ENCODE measurements at regions not wholly inside any gene's neighbourhood (a gene's known extent, or its start where the extent isn't known, plus 50 kb on each side); places are given as distances from the start of the nearest gene placed in this dataset.

DNA sequence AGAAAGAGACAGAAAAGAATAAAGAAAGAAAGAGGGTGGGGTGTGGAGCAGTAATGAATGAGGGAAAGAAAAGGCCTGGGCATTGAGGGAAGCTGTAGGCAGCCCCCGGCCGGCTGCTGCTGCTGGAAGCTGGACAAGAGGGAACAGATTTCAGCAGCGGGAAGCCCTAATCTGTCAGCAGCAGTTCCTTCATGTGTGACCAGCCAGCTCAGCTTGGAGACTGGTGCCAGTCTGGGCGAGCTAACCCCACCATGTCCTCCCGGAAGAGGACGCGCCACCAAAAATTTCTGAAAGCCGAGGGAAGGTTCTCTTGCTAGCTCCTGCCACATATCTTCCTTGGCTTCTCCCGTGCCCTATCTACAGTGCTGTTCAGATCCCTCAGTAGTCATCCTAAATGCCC lies 236.8 kb downstream of the GRIN2B start:
- no peaks in the 10 kb centered on the region for H3K36me3 ChIP-seq (replicated peaks in 1 of 2; ENCODE audit: control insufficient read depth in 1 of 2, insufficient read depth in 2 of 2, low read length in 2 of 2)
- ATAC-seq, result no peak
- DNase-seq (ENCODE audit: low spot score), result no peak
- no peaks in the 10 kb centered on the region for H3K9me3 ChIP-seq (ENCODE audit: low read length)
- in situ Hi-C loops (cut with HindIII; ENCODE audit: extremely low pct_ligation_motif_present, low pct_unique_long_range_greater_than_20kb), result loop anchor here (5.0 to 25.0 kb wide), 2 partner anchors 193 to 423 kb away; no protein-coding TSS in a partner anchor
- ChIA-PET POLR2A (no interaction called here), CTCF (ENCODE audit: low intra/inter-chr PET ratio, low total read pairs) (no interaction called here)
- H4K20me1 ChIP-seq (ENCODE audit: insufficient read depth, low read length), result no peaks in the 10 kb centered on the region
- no peak overlapping the region for H3K4me2 ChIP-seq (ENCODE audit: low read depth, low read length)
- H3K79me2 ChIP-seq (ENCODE audit: insufficient read depth, low read length), result no peaks in the 10 kb centered on the region
- no peaks in the 10 kb centered on the region; a peak in 2 of 5 replicates for H3K27me3 ChIP-seq (ENCODE audit: control insufficient read depth in 1 of 2, insufficient read depth in 2 of 2, low read length in 2 of 2)
- TF ChIP-seq ZNF24 (IDR thresholded peaks at IDR 0.05), result no peak
- TF ChIP-seq, protein P1, sequence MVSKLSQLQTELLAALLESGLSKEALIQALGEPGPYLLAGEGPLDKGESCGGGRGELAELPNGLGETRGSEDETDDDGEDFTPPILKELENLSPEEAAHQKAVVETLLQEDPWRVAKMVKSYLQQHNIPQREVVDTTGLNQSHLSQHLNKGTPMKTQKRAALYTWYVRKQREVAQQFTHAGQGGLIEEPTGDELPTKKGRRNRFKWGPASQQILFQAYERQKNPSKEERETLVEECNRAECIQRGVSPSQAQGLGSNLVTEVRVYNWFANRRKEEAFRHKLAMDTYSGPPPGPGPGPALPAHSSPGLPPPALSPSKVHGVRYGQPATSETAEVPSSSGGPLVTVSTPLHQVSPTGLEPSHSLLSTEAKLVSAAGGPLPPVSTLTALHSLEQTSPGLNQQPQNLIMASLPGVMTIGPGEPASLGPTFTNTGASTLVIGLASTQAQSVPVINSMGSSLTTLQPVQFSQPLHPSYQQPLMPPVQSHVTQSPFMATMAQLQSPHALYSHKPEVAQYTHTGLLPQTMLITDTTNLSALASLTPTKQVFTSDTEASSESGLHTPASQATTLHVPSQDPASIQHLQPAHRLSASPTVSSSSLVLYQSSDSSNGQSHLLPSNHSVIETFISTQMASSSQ (IDR thresholded peaks at IDR 0.05; ENCODE audit: low read depth), result no peak
- TF ChIP-seq, protein P1 (CRISPR knock-in tag; IDR thresholded peaks at IDR 0.05; ENCODE audit: borderline replicate concordance), result no peak
- TF ChIP-seq, protein P2, sequence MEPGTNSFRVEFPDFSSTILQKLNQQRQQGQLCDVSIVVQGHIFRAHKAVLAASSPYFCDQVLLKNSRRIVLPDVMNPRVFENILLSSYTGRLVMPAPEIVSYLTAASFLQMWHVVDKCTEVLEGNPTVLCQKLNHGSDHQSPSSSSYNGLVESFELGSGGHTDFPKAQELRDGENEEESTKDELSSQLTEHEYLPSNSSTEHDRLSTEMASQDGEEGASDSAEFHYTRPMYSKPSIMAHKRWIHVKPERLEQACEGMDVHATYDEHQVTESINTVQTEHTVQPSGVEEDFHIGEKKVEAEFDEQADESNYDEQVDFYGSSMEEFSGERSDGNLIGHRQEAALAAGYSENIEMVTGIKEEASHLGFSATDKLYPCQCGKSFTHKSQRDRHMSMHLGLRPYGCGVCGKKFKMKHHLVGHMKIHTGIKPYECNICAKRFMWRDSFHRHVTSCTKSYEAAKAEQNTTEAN (CRISPR knock-in tag; conservative IDR thresholded peaks at IDR 0.05), result no peak
- TF ChIP-seq, protein P3, sequence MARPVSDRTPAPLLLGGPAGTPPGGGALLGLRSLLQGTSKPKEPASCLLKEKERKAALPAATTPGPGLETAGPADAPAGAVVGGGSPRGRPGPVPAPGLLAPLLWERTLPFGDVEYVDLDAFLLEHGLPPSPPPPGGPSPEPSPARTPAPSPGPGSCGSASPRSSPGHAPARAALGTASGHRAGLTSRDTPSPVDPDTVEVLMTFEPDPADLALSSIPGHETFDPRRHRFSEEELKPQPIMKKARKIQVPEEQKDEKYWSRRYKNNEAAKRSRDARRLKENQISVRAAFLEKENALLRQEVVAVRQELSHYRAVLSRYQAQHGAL (CRISPR knock-in tag; IDR thresholded peaks at IDR 0.05; ENCODE audit: not compliant biosample characterization), result no peak
- TF ChIP-seq NFIB (CRISPR knock-in tag; IDR thresholded peaks at IDR 0.05; ENCODE audit: borderline replicate concordance), result no peak
- H3K27ac ChIP-seq (ENCODE audit: extremely low read length, insufficient read depth, low read length), result no peak overlapping the region
- BruUV-seq (replicated peaks), result no TSS peak
- no peaks in the 10 kb centered on the region for H3K4me1 ChIP-seq (ENCODE audit: insufficient read depth, low read length)
- no peak overlapping the region for H3K9ac ChIP-seq (ENCODE audit: insufficient read depth, low read depth, low read length)
- 38% methylated on average over 9 of the region's 9 CpGs for WGBS (ENCODE audit: low lambda C conversion rate)
- intact Hi-C loops (cut with micrococcal nuclease; ENCODE audit: unreplicated experiment), result no loop called here
- H2AFZ ChIP-seq (ENCODE audit: low read length), result no peak overlapping the region
- H3K4me3 ChIP-seq (replicated peaks in 1 of 3; ENCODE audit: insufficient read depth in 1 of 3, low read depth in 2 of 3, low read length in 3 of 3), result no peak overlapping the region
- no peak for FAIRE-seq

Measured in HepG2 (cell line).